ENCODE measurements at regions not wholly inside any gene's neighbourhood (a gene's known extent, or its start where the extent isn't known, plus 50 kb on each side); places are given as distances from the start of the nearest gene placed in this dataset.

GRCh38 chr1:108079440-108080025, 114.6 kb upstream of the VAV3 start:
- Histone ChIP-seq H3K27ac (ENCODE audit: extremely low read length, insufficient read depth, low read length) (no peak overlapping the region), H3K4me2 (ENCODE audit: low read depth, low read length) (no peak overlapping the region), H3K9me3 (ENCODE audit: low read length) (no peaks in the 10 kb centered on the region), H3K27me3 (ENCODE audit: control insufficient read depth in 1 of 2, insufficient read depth in 2 of 2, low read length in 2 of 2) (no peaks in the 10 kb centered on the region), H3K79me2 (ENCODE audit: insufficient read depth, low read length) (no peaks in the 10 kb centered on the region), H3K36me3 (replicated peaks in 1 of 2; ENCODE audit: control insufficient read depth in 1 of 2, insufficient read depth in 2 of 2, low read length in 2 of 2) (no peaks in the 10 kb centered on the region), H4K20me1 (ENCODE audit: insufficient read depth, low read length) (no peaks in the 10 kb centered on the region), H3K4me3 (replicated peaks in 1 of 3; ENCODE audit: insufficient read depth in 1 of 3, low read depth in 2 of 3, low read length in 3 of 3) (no peak overlapping the region), H3K4me1 (ENCODE audit: insufficient read depth, low read length) (no peaks in the 10 kb centered on the region), H2AFZ (ENCODE audit: low read length) (no peak overlapping the region), H3K9ac (ENCODE audit: insufficient read depth, low read depth, low read length) (no peak overlapping the region)
- DNase-seq (ENCODE audit: low spot score) (no peak), FAIRE-seq (no peak), ATAC-seq (no peak)
- CTCF ChIA-PET (ENCODE audit: low intra/inter-chr PET ratio, low total read pairs), result no interaction called here
- WGBS (ENCODE audit: low lambda C conversion rate), result 0% methylated on average over 6 of the region's 6 CpGs
- in situ Hi-C loops (cut with HindIII; ENCODE audit: extremely low pct_ligation_motif_present, low pct_unique_long_range_greater_than_20kb), result no loop called here
- TF ChIP-seq ZUFSP (CRISPR knock-in tag; IDR thresholded peaks at IDR 0.05; ENCODE audit: borderline replicate concordance), result no peak
- TF ChIP-seq SOX5 (CRISPR knock-in tag; IDR thresholded peaks at IDR 0.05; ENCODE audit: borderline replicate concordance), result no peak
- no peak for TF ChIP-seq RNF219 (CRISPR knock-in tag; IDR thresholded peaks at IDR 0.05)
- POLR2A ChIA-PET, result no interaction called here
- no TSS peak for BruUV-seq (replicated peaks)
- intact Hi-C loops (cut with micrococcal nuclease; ENCODE audit: unreplicated experiment), result no loop called here

GRCh38 chr1:108077991-108078390, 113.0 kb upstream of the VAV3 start:
- FAIRE-seq, result no peak
- Histone ChIP-seq H4K20me1 (ENCODE audit: insufficient read depth, low read length) (no peaks in the 10 kb centered on the region), H3K4me2 (ENCODE audit: low read depth, low read length) (no peak overlapping the region), H3K79me2 (ENCODE audit: insufficient read depth, low read length) (no peaks in the 10 kb centered on the region), H3K36me3 (replicated peaks in 1 of 2; ENCODE audit: control insufficient read depth in 1 of 2, insufficient read depth in 2 of 2, low read length in 2 of 2) (no peaks in the 10 kb centered on the region), H3K9me3 (ENCODE audit: low read length) (no peaks in the 10 kb centered on the region), H3K4me1 (ENCODE audit: insufficient read depth, low read length) (no peaks in the 10 kb centered on the region), H2AFZ (ENCODE audit: low read length) (no peak overlapping the region), H3K9ac (ENCODE audit: insufficient read depth, low read depth, low read length) (no peak overlapping the region), H3K4me3 (replicated peaks in 1 of 3; ENCODE audit: insufficient read depth in 1 of 3, low read depth in 2 of 3, low read length in 3 of 3) (no peak overlapping the region), H3K27ac (ENCODE audit: extremely low read length, insufficient read depth, low read length) (no peak overlapping the region), H3K27me3 (ENCODE audit: control insufficient read depth in 1 of 2, insufficient read depth in 2 of 2, low read length in 2 of 2) (no peaks in the 10 kb centered on the region)
- no TSS peak for BruUV-seq (replicated peaks)
- no peak for DNase-seq (ENCODE audit: low spot score)
- WGBS (ENCODE audit: low lambda C conversion rate), result 2% methylated on average over 2 of the region's 2 CpGs
- ChIA-PET CTCF (ENCODE audit: low intra/inter-chr PET ratio, low total read pairs) (no interaction called here), POLR2A (no interaction called here)
- ATAC-seq, result no peak
- in situ Hi-C loops (cut with HindIII; ENCODE audit: extremely low pct_ligation_motif_present, low pct_unique_long_range_greater_than_20kb), result no loop called here
- intact Hi-C loops (cut with micrococcal nuclease; ENCODE audit: unreplicated experiment), result no loop called here
- TF ChIP-seq ZNF652 (CRISPR knock-in tag; IDR thresholded peaks at IDR 0.05; ENCODE audit: borderline replicate concordance, low read depth) (no peak), ZNF784 (CRISPR knock-in tag; IDR thresholded peaks at IDR 0.05; ENCODE audit: borderline replicate concordance) (no peak), CBX1 (IDR thresholded peaks at IDR 0.05; ENCODE audit: low read depth) (no peak), TFDP1 (CRISPR knock-in tag; IDR thresholded peaks at IDR 0.05; ENCODE audit: borderline replicate concordance) (no peak), RARA (CRISPR knock-in tag; IDR thresholded peaks at IDR 0.05) (no peak), ATF2 (CRISPR knock-in tag; IDR thresholded peaks at IDR 0.05) (no peak)

Measured in HepG2 (cell line).